ENCODE measurements at regions not wholly inside any gene's neighbourhood (a gene's known extent, or its start where the extent isn't known, plus 50 kb on each side); places are given as distances from the start of the nearest gene placed in this dataset.

- DNase-seq: no peak
- Histone ChIP-seq H3K4me3 (ENCODE audit: low read depth, low read length) (no peak overlapping the region), H3K9me3 (no peaks in the 10 kb centered on the region), H3K4me1 (no peaks in the 10 kb centered on the region), H3K27me3 (no peaks in the 10 kb centered on the region; the same call in 1 of the 2 replicates), H3K36me3 (no peaks in the 10 kb centered on the region)
- TF ChIP-seq CTCF (IDR thresholded peaks at IDR 0.05; ENCODE audit: low read depth, low read length): no peak
Measured at GRCh38 chr14:101481557-101481956, 79.7 kb upstream of the DIO3 start.

- no peak for DNase-seq
- no peaks in the 10 kb centered on the region for H3K9me3 ChIP-seq
- no peaks in the 10 kb centered on the region for H3K36me3 ChIP-seq
- H3K27me3 ChIP-seq: no peaks in the 10 kb centered on the region; the same call in 1 of the 2 replicates
- no peaks in the 10 kb centered on the region for H3K4me1 ChIP-seq
- no peak for TF ChIP-seq CTCF (IDR thresholded peaks at IDR 0.05; ENCODE audit: low read depth, low read length)
- no peak overlapping the region for H3K4me3 ChIP-seq (ENCODE audit: low read depth, low read length)
Measured at GRCh38 chr14:101482066-101482465, 79.2 kb upstream of the DIO3 start.

GRCh38 chr14:101483829-101484228 lies 77.5 kb upstream of the DIO3 start:
- TF ChIP-seq CTCF (IDR thresholded peaks at IDR 0.05; ENCODE audit: low read depth, low read length): no peak
- no peaks in the 10 kb centered on the region for H3K4me1 ChIP-seq

GRCh38 chr14:101489092-101489760 lies 72.1 kb upstream of the DIO3 start:
- H3K27me3 ChIP-seq: peaks cover 3% of the 10 kb centered on the region; the same call in 1 of the 2 replicates
- DNase-seq: no peak
- TF ChIP-seq CTCF (IDR thresholded peaks at IDR 0.05; ENCODE audit: low read depth, low read length): no peak
- H3K36me3 ChIP-seq: no peaks in the 10 kb centered on the region
- no peaks in the 10 kb centered on the region for H3K4me1 ChIP-seq
- H3K9me3 ChIP-seq: no peaks in the 10 kb centered on the region
- H3K4me3 ChIP-seq (ENCODE audit: low read depth, low read length): no peak overlapping the region

More at GRCh38 chr14:101483829-101484228, 77.5 kb upstream of the DIO3 start:
- DNase-seq: no peak
- peaks cover 3% of the 10 kb centered on the region; the same call in 1 of the 2 replicates for H3K27me3 ChIP-seq
- H3K36me3 ChIP-seq: no peaks in the 10 kb centered on the region
- no peak overlapping the region for H3K4me3 ChIP-seq (ENCODE audit: low read depth, low read length)
- H3K9me3 ChIP-seq: no peaks in the 10 kb centered on the region

- Histone ChIP-seq H3K4me1 (no peaks in the 10 kb centered on the region), H3K4me3 (ENCODE audit: low read depth, low read length) (no peak overlapping the region), H3K36me3 (no peaks in the 10 kb centered on the region), H3K27me3 (0 out of 2 replicates have a peak, but pooled peaks cover 3% of the 10 kb centered on the region), H3K9me3 (no peaks in the 10 kb centered on the region)
- DNase-seq: no peak
- TF ChIP-seq CTCF (IDR thresholded peaks at IDR 0.05; ENCODE audit: low read depth, low read length): no peak
Measured at GRCh38 chr14:101490771-101491170, 70.5 kb upstream of the DIO3 start.

- Histone ChIP-seq H3K4me3 (ENCODE audit: low read depth, low read length) (no peak overlapping the region), H3K4me1 (no peaks in the 10 kb centered on the region), H3K9me3 (no peaks in the 10 kb centered on the region), H3K36me3 (no peaks in the 10 kb centered on the region), H3K27me3 (0 out of 2 replicates have a peak, but pooled peaks cover 3% of the 10 kb centered on the region)
- no peak for DNase-seq
- no peak for TF ChIP-seq CTCF (IDR thresholded peaks at IDR 0.05; ENCODE audit: low read depth, low read length)
Measured at GRCh38 chr14:101491841-101492240, 69.5 kb upstream of the DIO3 start.

Data from BE2C (cell line).